Neural progenitor cell (in vitro differentiated cells): ENCODE measurements at regions not wholly inside any gene's neighbourhood (a gene's known extent, or its start where the extent isn't known, plus 50 kb on each side); places are given as distances from the start of the nearest gene placed in this dataset.
A peak's percentile ranks its signal among the peaks of the same experiment; 100 is the strongest.

ENCODE experiments used
- DNase-seq: peaks from one replicate; pipeline ENCODE4 v3.0.0-alpha.2; 2016; ENCODE audit warnings: low spot score
- H2AFZ ChIP-seq: fragments of 200-600 bp; sonication (generic); replicated peaks from 2 replicates; pipeline ENCODE4 v1.6.1; 2016; ENCODE audit warnings: antibody characterized with exemption
- H3F3A ChIP-seq: fragments of 200-600 bp; sonication (generic); 2 replicates; pipeline ENCODE4 v1.6.1; 2016; ENCODE audit warnings: antibody characterized with exemption, low read depth
- H3K27ac ChIP-seq: fragments of 200-600 bp; sonication (generic); 2 replicates; pipeline ENCODE4 v1.5.1; 2016; ENCODE audit warnings: mild to moderate bottlenecking
- H3K27me3 ChIP-seq: fragments of 200-600 bp; sonication (generic); 2 replicates; pipeline ENCODE4 v1.6.1; 2016; ENCODE audit warnings: mild to moderate bottlenecking, moderate library complexity
- H3K36me3 ChIP-seq: fragments of 200-600 bp; sonication (generic); 2 replicates; pipeline ENCODE4 v1.5.1; 2016
- H3K4me1 ChIP-seq: fragments of 200-600 bp; sonication (generic); 2 replicates; pipeline ENCODE4 v1.6.1; 2016; ENCODE audit warnings: mixed run types
- H3K4me2 ChIP-seq: fragments of 200-600 bp; sonication (generic); 2 replicates; pipeline ENCODE4 v1.6.1; 2016
- H3K4me3 ChIP-seq: fragments of 200-600 bp; sonication (generic); 2 replicates; pipeline ENCODE4 v1.5.1; 2016
- H3K79me2 ChIP-seq: fragments of 200-600 bp; sonication (generic); 2 replicates; pipeline ENCODE4 v1.6.1; 2016; ENCODE audit warnings: low read depth
- H3K9ac ChIP-seq: fragments of 200-600 bp; sonication (generic); 2 replicates; pipeline ENCODE4 v1.6.1; 2016
- H3K9me3 ChIP-seq: fragments of 200-600 bp; sonication (generic); 2 replicates; pipeline ENCODE4 v1.5.1; 2016; ENCODE audit warnings: low read depth
- H4K20me1 ChIP-seq: fragments of 200-600 bp; sonication (generic); 2 replicates; pipeline ENCODE4 v1.6.1; 2016; ENCODE audit warnings: low read depth
- H3K27ac Mint-ChIP-seq: 3 replicates; pipeline ENCODE4 v1.8.0; 2021; ENCODE audit warnings: mixed read lengths
- H3K27me3 Mint-ChIP-seq: 2 replicates; pipeline ENCODE4 v1.8.0; 2022; ENCODE audit warnings: low read depth, mild to moderate bottlenecking, inconsistent platforms, moderate library complexity, mixed read lengths; ENCODE audit not compliant: insufficient read depth
- H3K36me3 Mint-ChIP-seq: 3 replicates; pipeline ENCODE4 v1.8.0; 2021; ENCODE audit warnings: mixed read lengths
- H3K4me1 Mint-ChIP-seq: 3 replicates; pipeline ENCODE4 v1.8.0; 2021; ENCODE audit warnings: mixed read lengths
- H3K4me3 Mint-ChIP-seq: 3 replicates; pipeline ENCODE4 v1.8.0; 2021; ENCODE audit warnings: mild to moderate bottlenecking, moderate library complexity, mixed read lengths
- H3K9me3 Mint-ChIP-seq: 3 replicates; pipeline ENCODE4 v1.8.0; 2020; ENCODE audit warnings: mixed read lengths
- EZH2 ChIP-seq: fragments of 200-600 bp; sonication (generic); IDR thresholded peaks from 2 replicates; pipeline ENCODE4 v1.6.1; 2017; ENCODE audit warnings: antibody characterized with exemption, mild to moderate bottlenecking, moderate library complexity
- EZH2phosphoT487 ChIP-seq: fragments of 200-600 bp; sonication (generic); IDR thresholded peaks from 2 replicates; pipeline ENCODE4 v1.6.1; 2017; ENCODE audit warnings: antibody characterized with exemption
- TF ChIP-seq, protein P1 (sequence below): fragments of 200-600 bp; sonication (generic); IDR thresholded peaks from 2 replicates; pipeline ENCODE4 v1.5.1; 2017; ENCODE audit warnings: antibody characterized with exemption, mild to moderate bottlenecking

- TF ChIP-seq, protein P1, sequence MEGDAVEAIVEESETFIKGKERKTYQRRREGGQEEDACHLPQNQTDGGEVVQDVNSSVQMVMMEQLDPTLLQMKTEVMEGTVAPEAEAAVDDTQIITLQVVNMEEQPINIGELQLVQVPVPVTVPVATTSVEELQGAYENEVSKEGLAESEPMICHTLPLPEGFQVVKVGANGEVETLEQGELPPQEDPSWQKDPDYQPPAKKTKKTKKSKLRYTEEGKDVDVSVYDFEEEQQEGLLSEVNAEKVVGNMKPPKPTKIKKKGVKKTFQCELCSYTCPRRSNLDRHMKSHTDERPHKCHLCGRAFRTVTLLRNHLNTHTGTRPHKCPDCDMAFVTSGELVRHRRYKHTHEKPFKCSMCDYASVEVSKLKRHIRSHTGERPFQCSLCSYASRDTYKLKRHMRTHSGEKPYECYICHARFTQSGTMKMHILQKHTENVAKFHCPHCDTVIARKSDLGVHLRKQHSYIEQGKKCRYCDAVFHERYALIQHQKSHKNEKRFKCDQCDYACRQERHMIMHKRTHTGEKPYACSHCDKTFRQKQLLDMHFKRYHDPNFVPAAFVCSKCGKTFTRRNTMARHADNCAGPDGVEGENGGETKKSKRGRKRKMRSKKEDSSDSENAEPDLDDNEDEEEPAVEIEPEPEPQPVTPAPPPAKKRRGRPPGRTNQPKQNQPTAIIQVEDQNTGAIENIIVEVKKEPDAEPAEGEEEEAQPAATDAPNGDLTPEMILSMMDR: no peak
- TF ChIP-seq EZH2 (no peak), EZH2phosphoT487 (no peak)
- no peak overlapping the region for H2AFZ ChIP-seq
- no peak overlapping the region for H3K4me2 ChIP-seq
- H3K36me3 ChIP-seq: no peaks in the 10 kb centered on the region
- no peak overlapping the region for H3K4me3 ChIP-seq
- H3K9ac ChIP-seq: no peak overlapping the region
- H3K36me3 Mint-ChIP-seq: peaks cover 14% of the 10 kb centered on the region
- no peaks in the 10 kb centered on the region for H3K79me2 ChIP-seq
- H3K27ac ChIP-seq: no peak overlapping the region
- H3K9me3 ChIP-seq: no peaks in the 10 kb centered on the region
- no peaks in the 10 kb centered on the region for H3F3A ChIP-seq
- H3K9me3 Mint-ChIP-seq: peaks cover 50% of the 10 kb centered on the region
- H4K20me1 ChIP-seq: no peaks in the 10 kb centered on the region
- no peaks in the 10 kb centered on the region for H3K27me3 ChIP-seq
- H3K27me3 Mint-ChIP-seq: peaks cover 13% of the 10 kb centered on the region
- no peak overlapping the region for H3K4me3 Mint-ChIP-seq
- H3K4me1 ChIP-seq: no peaks in the 10 kb centered on the region
- DNase-seq: no peak
- peak overlapping the region; percentile 58 for H3K27ac Mint-ChIP-seq
- H3K4me1 Mint-ChIP-seq: peaks cover 48% of the 10 kb centered on the region
These were observed 323.7 kb downstream of the HHIPL2 start for GRCh38 chr1:222224156-222224555.

GRCh38 chr1:222223010-222223409 is 324.9 kb downstream of the HHIPL2 start:
- H4K20me1 ChIP-seq: no peaks in the 10 kb centered on the region
- H3K4me1 Mint-ChIP-seq: peaks cover 48% of the 10 kb centered on the region
- no peak overlapping the region for H3K27ac ChIP-seq
- peaks cover 19% of the 10 kb centered on the region for H3K36me3 Mint-ChIP-seq
- H3K9me3 ChIP-seq: no peaks in the 10 kb centered on the region
- peaks cover 13% of the 10 kb centered on the region for H3K27me3 Mint-ChIP-seq
- H3K4me1 ChIP-seq: no peaks in the 10 kb centered on the region
- H3K27me3 ChIP-seq: no peaks in the 10 kb centered on the region
- TF ChIP-seq EZH2 (no peak), EZH2phosphoT487 (no peak)
- TF ChIP-seq, protein P1: no peak
- H3K36me3 ChIP-seq: no peaks in the 10 kb centered on the region
- peak overlapping the region; percentile 30 for H3K4me3 Mint-ChIP-seq
- H3K4me3 ChIP-seq: no peak overlapping the region
- H3K9ac ChIP-seq: no peak overlapping the region
- no peak overlapping the region for H2AFZ ChIP-seq
- peak overlapping the region; percentile 64 for H3K27ac Mint-ChIP-seq
- H3K4me2 ChIP-seq: no peak overlapping the region
- DNase-seq: no peak
- H3K9me3 Mint-ChIP-seq: peaks cover 53% of the 10 kb centered on the region
- no peaks in the 10 kb centered on the region for H3K79me2 ChIP-seq
- H3F3A ChIP-seq: no peaks in the 10 kb centered on the region

DNA sequence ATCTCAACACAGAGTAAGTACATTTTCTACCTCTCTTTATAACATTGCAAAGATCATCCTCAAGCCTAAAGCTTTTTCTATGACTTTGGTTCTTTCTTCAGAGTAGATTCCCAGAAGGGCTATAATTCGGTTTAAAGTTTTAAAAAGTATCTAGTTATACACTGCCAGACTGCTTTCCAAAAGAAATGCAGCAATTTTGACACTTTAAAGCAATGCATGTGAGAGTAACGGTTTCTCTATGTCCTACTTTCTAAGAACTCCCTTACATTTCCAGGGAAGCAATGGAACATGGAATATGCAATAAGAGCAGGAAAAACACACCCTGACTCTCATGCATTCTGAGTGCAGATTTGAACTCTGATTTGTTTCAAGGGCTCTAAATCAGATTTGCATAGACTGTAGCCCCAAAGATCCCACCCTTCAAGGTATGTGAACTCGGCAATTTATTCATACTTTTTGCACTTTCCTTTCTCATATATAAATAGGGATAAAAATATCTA is 331.6 kb downstream of the HHIPL2 start:
- DNase-seq: no peak
- no peak overlapping the region for H3K9ac ChIP-seq
- no peak overlapping the region for H3K4me3 Mint-ChIP-seq
- peaks cover under 1% of the 10 kb centered on the region for H3K4me1 Mint-ChIP-seq
- H3K36me3 Mint-ChIP-seq: peaks cover 17% of the 10 kb centered on the region
- no peaks in the 10 kb centered on the region for H3K27me3 ChIP-seq
- H3K4me1 ChIP-seq: no peaks in the 10 kb centered on the region
- no peaks in the 10 kb centered on the region for H3K79me2 ChIP-seq
- H3K4me3 ChIP-seq: no peak overlapping the region
- no peak overlapping the region for H3K27ac Mint-ChIP-seq
- peaks cover 9% of the 10 kb centered on the region for H3K27me3 Mint-ChIP-seq
- peaks cover 32% of the 10 kb centered on the region for H3K9me3 Mint-ChIP-seq
- TF ChIP-seq EZH2 (no peak), EZH2phosphoT487 (no peak)
- TF ChIP-seq, protein P1: no peak
- no peaks in the 10 kb centered on the region for H3K9me3 ChIP-seq
- no peaks in the 10 kb centered on the region for H3K36me3 ChIP-seq
- no peak overlapping the region for H3K27ac ChIP-seq
- no peaks in the 10 kb centered on the region for H3F3A ChIP-seq
- H2AFZ ChIP-seq: no peak overlapping the region
- H4K20me1 ChIP-seq: no peaks in the 10 kb centered on the region
- H3K4me2 ChIP-seq: no peak overlapping the region
